A549 (cell line): ENCODE measurements at regions not wholly inside any gene's neighbourhood (a gene's known extent, or its start where the extent isn't known, plus 50 kb on each side); places are given as distances from the start of the nearest gene placed in this dataset.

ENCODE experiments used
- CTCF ChIP-seq: fragments of >200 bp; sonication (Bioruptor Twin); formaldehyde crosslinking; IDR thresholded peaks from 3 replicates; pipeline ENCODE4 v1.5.1; 2016
- USF2 ChIP-seq: fragments of 450-650 bp; IDR thresholded peaks from 2 replicates; pipeline ENCODE4 v1.6.1; 2014; ENCODE audit warnings: antibody characterized with exemption

DNA sequence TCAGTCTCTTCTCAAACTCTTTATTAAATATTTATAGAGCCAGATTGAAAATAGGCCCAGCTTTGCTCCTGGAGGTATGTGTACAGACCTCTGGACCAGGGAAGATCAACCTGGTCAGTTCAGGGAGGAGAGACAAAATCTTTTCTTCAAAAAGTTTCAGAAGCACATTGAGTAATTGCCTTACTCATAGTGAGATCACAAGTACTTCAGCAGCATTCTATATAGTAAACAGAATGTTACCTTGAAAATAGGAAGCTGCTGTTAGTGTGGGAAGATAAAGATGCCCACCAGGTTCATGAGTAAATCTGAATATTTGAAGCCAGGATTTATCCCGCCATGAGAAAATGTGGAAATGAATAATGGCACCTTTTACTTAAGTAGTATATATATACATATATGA is 665.9 kb upstream of the CITED2 start:
- TF ChIP-seq CTCF: no peak
- TF ChIP-seq USF2: no peak
